Ectodermal cell (in vitro differentiated cells): ENCODE measurements at regions not wholly inside any gene's neighbourhood (a gene's known extent, or its start where the extent isn't known, plus 50 kb on each side); places are given as distances from the start of the nearest gene placed in this dataset.

Experiments
- H3K27ac ChIP-seq: 2 replicates; pipeline ENCODE4 v1.7.0; 2013; ENCODE audit warnings: mild to moderate bottlenecking, low read depth, low read length; ENCODE audit not compliant: insufficient read depth, poor library complexity, severe bottlenecking
- H3K27me3 ChIP-seq: 2 replicates; pipeline ENCODE4 v1.7.0; 2013; ENCODE audit warnings: mild to moderate bottlenecking, low read length; ENCODE audit not compliant: insufficient read depth, control insufficient read depth, poor library complexity, severe bottlenecking
- H3K36me3 ChIP-seq: one replicate; pipeline ENCODE4 v1.7.0; 2013; ENCODE audit warnings: low read length; ENCODE audit not compliant: control insufficient read depth, insufficient read depth
- H3K4me1 ChIP-seq: one replicate; pipeline ENCODE4 v1.7.0; 2013; ENCODE audit warnings: low read length; ENCODE audit not compliant: control insufficient read depth, insufficient read depth
- H3K4me3 ChIP-seq: 2 replicates; pipeline ENCODE4 v1.7.0; 2013; ENCODE audit warnings: low read depth, low read length, control low read depth; ENCODE audit not compliant: insufficient read depth
- H3K9me3 ChIP-seq: 2 replicates; pipeline ENCODE4 v1.7.0; 2013; ENCODE audit warnings: mild to moderate bottlenecking, low read length, moderate library complexity; ENCODE audit not compliant: control insufficient read depth
- WGBS, 2 experiments: methylation state at CpG; one replicate each; pipeline ENCODE4 v1.1.7; 2013; ENCODE audit warnings: missing lambda C conversion rate in 2 of 2; 5-methylcytosine and 5-hydroxymethylcytosine counted together

GRCh38 chr16:26220894-26221293 is 529.1 kb downstream of the HS3ST4 start:
- Histone ChIP-seq H3K9me3 (no peaks in the 10 kb centered on the region), H3K27me3 (no peaks in the 10 kb centered on the region), H3K4me3 (no peak overlapping the region), H3K36me3 (no peaks in the 10 kb centered on the region), H3K4me1 (no peaks in the 10 kb centered on the region), H3K27ac (no peak overlapping the region)

DNA sequence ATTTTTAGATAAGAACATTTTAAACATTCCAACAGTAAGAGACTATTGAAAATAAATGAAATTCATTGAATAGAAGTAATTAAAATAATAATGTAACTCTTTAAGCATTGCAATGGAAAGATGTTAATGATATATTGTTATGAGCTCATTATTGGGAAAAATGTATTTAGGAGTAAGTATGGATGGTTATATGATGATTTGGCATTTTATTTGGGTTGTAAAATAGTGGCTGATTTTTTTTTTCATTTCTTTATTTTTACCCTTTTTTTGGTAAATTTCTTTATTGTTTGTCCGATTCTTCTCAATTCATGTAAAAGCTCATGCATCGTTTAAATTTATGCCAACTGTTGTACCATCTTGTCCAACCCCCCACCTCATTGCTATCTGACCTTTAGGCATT is 539.9 kb downstream of the HS3ST4 start:
- Histone ChIP-seq H3K36me3 (no peaks in the 10 kb centered on the region), H3K27ac (no peak overlapping the region), H3K4me3 (no peak overlapping the region), H3K4me1 (no peaks in the 10 kb centered on the region), H3K27me3 (no peaks in the 10 kb centered on the region), H3K9me3 (no peaks in the 10 kb centered on the region)
- WGBS, 2 experiments: 87 to 98% methylated on average over 2 of the region's 2 CpGs

DNA sequence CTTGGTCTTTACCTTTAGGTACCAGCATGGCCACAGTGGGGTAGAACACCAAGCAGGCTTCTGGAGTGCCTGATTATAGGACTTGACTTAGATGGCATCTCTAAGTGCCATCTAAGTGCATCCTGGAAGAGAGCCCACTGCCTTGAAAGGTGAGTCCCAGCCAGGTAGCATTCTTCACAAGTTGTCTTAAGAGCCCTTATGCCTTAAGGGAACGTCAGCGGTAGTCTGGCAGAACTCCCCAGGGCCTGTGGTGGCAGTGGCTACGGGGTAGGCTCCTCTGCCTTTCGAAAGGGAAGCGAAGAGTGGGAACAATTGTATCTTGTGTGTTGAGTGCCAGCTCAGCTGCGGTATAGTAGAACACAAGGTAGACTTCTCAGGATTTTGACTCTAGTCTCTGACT is 549.0 kb downstream of the HS3ST4 start:
- H3K4me3 ChIP-seq: no peak overlapping the region
- H3K9me3 ChIP-seq: no peaks in the 10 kb centered on the region
- 94 to 97% methylated on average over 6 of the region's 6 CpGs for WGBS, 2 experiments
- H3K27me3 ChIP-seq: no peaks in the 10 kb centered on the region
- no peak overlapping the region for H3K27ac ChIP-seq
- no peaks in the 10 kb centered on the region for H3K4me1 ChIP-seq
- H3K36me3 ChIP-seq: no peaks in the 10 kb centered on the region

DNA sequence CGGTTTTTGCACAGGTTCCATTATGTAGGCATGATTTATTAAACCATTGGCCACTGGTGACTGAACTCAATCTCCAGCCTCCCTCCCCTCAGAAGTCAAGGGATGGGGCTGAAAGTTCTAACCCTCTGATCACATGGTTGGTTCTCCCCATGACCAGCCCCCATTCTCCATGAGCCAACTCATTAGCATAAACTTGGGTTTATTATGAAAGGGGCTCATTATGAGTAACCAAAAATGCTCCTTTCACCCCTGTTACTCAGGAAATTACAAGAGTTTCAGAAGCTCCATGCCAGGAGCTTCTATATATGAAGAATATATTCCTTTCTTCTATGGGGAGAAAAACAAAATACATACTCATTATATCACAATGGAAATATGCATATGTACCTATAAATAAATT is 555.3 kb downstream of the HS3ST4 start:
- 97 to 100% methylated on average over 1 of the region's 1 CpG for WGBS, 2 experiments
- Histone ChIP-seq H3K4me3 (no peak overlapping the region), H3K27me3 (no peaks in the 10 kb centered on the region), H3K4me1 (no peaks in the 10 kb centered on the region), H3K9me3 (no peaks in the 10 kb centered on the region), H3K36me3 (no peaks in the 10 kb centered on the region), H3K27ac (no peak overlapping the region)

DNA sequence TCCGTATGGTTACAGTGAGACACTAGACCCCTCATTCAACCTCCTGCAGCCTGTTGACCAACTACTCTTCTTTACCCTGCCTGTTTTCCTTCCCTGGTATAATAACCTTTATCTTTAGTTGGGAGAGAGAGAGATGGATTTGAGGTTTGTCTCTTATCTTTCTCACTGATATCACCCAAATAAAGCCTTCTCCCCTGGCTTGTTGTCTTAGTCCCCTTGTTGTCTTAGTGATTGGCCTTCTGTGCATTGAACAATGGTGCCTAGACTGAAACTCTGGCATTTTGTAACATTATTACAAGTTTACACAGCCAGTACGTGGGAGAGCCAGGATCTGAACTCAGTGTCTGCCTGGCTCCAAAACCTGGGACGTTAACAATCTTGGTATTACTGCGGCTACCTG is 560.8 kb downstream of the HS3ST4 start:
- Histone ChIP-seq H3K36me3 (no peaks in the 10 kb centered on the region), H3K27me3 (no peaks in the 10 kb centered on the region), H3K4me1 (no peaks in the 10 kb centered on the region), H3K4me3 (no peak overlapping the region), H3K27ac (no peak overlapping the region), H3K9me3 (peaks cover 2% of the 10 kb centered on the region)
- WGBS, 2 experiments: 90 to 94% methylated on average over 4 of the region's 4 CpGs

DNA sequence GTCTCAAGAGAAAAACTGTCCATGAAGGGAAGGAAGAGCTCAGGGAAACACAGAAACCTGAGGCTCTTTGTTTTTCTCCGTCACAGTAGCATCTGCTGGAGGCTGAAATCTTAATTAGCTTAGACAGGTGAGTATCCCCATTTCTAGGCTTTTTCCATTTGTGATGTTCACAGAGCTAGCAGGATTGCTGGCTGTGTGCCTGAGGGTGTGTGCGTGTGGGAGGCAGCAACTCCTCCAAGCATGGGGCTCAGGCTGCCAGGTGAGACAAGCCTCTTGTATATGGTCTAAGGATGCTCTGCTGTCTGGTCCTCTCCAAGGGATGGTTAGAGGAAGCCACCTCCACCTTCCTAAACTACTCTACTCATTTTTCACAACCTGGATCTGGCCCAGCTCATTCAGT is 569.9 kb downstream of the HS3ST4 start:
- WGBS, 2 experiments: 92 to 100% methylated on average over 2 of the region's 2 CpGs
- H3K36me3 ChIP-seq: no peaks in the 10 kb centered on the region
- H3K27me3 ChIP-seq: no peaks in the 10 kb centered on the region
- no peak overlapping the region for H3K4me3 ChIP-seq
- H3K9me3 ChIP-seq: no peaks in the 10 kb centered on the region
- no peaks in the 10 kb centered on the region for H3K4me1 ChIP-seq
- no peak overlapping the region for H3K27ac ChIP-seq

GRCh38 chr16:26263406-26263805 is 571.6 kb downstream of the HS3ST4 start:
- no peak overlapping the region for H3K27ac ChIP-seq
- no peaks in the 10 kb centered on the region for H3K27me3 ChIP-seq
- WGBS, 2 experiments: 60 to 76% methylated on average over 2 of the region's 2 CpGs
- H3K9me3 ChIP-seq: no peaks in the 10 kb centered on the region
- H3K36me3 ChIP-seq: no peaks in the 10 kb centered on the region
- H3K4me1 ChIP-seq: no peaks in the 10 kb centered on the region
- H3K4me3 ChIP-seq: no peak overlapping the region

DNA sequence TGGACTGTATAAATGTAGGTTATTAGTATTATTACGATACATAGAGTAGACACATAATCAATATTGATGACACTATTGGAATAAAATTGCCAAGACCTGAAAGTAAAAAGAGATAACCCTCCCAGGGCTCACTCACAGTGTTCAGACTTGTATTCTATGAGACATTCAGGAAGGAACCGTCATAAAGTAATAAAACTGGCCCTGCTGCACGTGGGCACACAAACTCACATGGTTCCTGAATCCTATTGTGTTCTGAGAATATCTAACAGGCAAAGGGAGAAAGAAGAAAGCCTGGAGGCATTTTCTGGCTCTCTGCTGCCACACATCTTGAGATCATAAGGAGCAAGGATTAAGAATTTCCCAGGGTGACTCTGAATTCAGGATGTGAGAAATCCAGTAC is 575.9 kb downstream of the HS3ST4 start:
- Histone ChIP-seq H3K9me3 (no peaks in the 10 kb centered on the region), H3K4me1 (no peaks in the 10 kb centered on the region), H3K27ac (no peak overlapping the region), H3K36me3 (no peaks in the 10 kb centered on the region), H3K27me3 (no peaks in the 10 kb centered on the region), H3K4me3 (no peak overlapping the region)
- WGBS, 2 experiments: 93 to 97% methylated on average over 2 of the region's 3 CpGs

- no peak overlapping the region for H3K27ac ChIP-seq
- H3K9me3 ChIP-seq: no peaks in the 10 kb centered on the region
Observed at GRCh38 chr16:26269673-26270072, 577.9 kb downstream of the HS3ST4 start.

GRCh38 chr16:26273607-26274006 is 581.8 kb downstream of the HS3ST4 start:
- H3K27ac ChIP-seq: no peak overlapping the region
- WGBS, 2 experiments: 59 to 60% methylated on average over 3 of the region's 3 CpGs
- H3K4me3 ChIP-seq: no peak overlapping the region
- no peaks in the 10 kb centered on the region for H3K27me3 ChIP-seq
- H3K9me3 ChIP-seq: peaks cover 3% of the 10 kb centered on the region
- H3K36me3 ChIP-seq: no peaks in the 10 kb centered on the region
- no peaks in the 10 kb centered on the region for H3K4me1 ChIP-seq

More at GRCh38 chr16:26269673-26270072, 577.9 kb downstream of the HS3ST4 start:
- H3K36me3 ChIP-seq: no peaks in the 10 kb centered on the region
- H3K4me1 ChIP-seq: no peaks in the 10 kb centered on the region
- no peak overlapping the region for H3K4me3 ChIP-seq
- no peaks in the 10 kb centered on the region for H3K27me3 ChIP-seq

DNA sequence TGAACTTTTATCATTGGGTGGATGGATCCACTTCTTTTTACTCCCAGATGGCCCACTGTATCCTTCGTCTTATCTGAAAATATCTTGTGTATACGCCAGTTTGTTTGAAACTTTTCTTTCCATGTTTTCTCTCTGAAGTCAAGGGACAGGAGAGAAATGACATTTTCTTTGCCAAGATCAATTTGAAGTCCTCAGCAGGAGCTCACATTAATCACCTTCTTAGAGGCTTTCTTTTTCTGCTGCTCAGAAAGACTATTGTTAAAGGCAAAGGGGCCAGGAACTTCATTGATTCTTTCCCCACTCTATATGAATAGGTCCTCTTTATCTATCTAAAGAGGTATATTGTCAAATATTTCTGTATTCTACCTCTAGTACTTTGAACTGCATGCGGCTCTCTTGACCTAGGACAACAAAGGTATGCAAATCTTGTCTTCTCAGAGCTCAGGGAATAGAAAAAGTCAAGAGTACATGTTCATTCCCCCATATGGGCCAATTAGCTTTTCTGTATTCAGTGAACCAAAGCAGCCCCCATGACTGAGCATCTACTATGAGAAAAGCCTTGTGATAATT is 583.3 kb downstream of the HS3ST4 start:
- H3K27ac ChIP-seq: no peak overlapping the region
- 77 to 80% methylated on average over 3 of the region's 3 CpGs for WGBS, 2 experiments
- peaks cover 3% of the 10 kb centered on the region for H3K9me3 ChIP-seq
- H3K36me3 ChIP-seq: no peaks in the 10 kb centered on the region
- no peaks in the 10 kb centered on the region for H3K4me1 ChIP-seq
- H3K27me3 ChIP-seq: no peaks in the 10 kb centered on the region
- no peak overlapping the region for H3K4me3 ChIP-seq
